Fibroblast of villous mesenchyme (primary cell): ENCODE measurements at regions not wholly inside any gene's neighbourhood (a gene's known extent, or its start where the extent isn't known, plus 50 kb on each side); places are given as distances from the start of the nearest gene placed in this dataset.

Experiments
- DNase-seq: peaks from one replicate; pipeline ENCODE4 v3.0.0-alpha.2; 2010; ENCODE audit warnings: low read depth
- H3K4me3 ChIP-seq: 2 replicates; pipeline ENCODE4 v1.5.1; 2011; ENCODE audit warnings: low read depth, mild to moderate bottlenecking, low read length
- TF ChIP-seq, protein P1 (sequence below): IDR thresholded peaks from 2 replicates; pipeline ENCODE4 v1.5.1; 2012; ENCODE audit warnings: low read depth, mild to moderate bottlenecking, low read length; ENCODE audit not compliant: insufficient read depth

GRCh38 chr13:82740442-82740841 lies 1141.8 kb downstream of the SLITRK1 start:
- TF ChIP-seq, protein P1, sequence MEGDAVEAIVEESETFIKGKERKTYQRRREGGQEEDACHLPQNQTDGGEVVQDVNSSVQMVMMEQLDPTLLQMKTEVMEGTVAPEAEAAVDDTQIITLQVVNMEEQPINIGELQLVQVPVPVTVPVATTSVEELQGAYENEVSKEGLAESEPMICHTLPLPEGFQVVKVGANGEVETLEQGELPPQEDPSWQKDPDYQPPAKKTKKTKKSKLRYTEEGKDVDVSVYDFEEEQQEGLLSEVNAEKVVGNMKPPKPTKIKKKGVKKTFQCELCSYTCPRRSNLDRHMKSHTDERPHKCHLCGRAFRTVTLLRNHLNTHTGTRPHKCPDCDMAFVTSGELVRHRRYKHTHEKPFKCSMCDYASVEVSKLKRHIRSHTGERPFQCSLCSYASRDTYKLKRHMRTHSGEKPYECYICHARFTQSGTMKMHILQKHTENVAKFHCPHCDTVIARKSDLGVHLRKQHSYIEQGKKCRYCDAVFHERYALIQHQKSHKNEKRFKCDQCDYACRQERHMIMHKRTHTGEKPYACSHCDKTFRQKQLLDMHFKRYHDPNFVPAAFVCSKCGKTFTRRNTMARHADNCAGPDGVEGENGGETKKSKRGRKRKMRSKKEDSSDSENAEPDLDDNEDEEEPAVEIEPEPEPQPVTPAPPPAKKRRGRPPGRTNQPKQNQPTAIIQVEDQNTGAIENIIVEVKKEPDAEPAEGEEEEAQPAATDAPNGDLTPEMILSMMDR, result no peak
- H3K4me3 ChIP-seq, result no peak overlapping the region
- DNase-seq, result no peak

- TF ChIP-seq, protein P1, result no peak
- no peak overlapping the region for H3K4me3 ChIP-seq
- no peak for DNase-seq
These were observed 1142.4 kb downstream of the SLITRK1 start for GRCh38 chr13:82739881-82740280.

DNA sequence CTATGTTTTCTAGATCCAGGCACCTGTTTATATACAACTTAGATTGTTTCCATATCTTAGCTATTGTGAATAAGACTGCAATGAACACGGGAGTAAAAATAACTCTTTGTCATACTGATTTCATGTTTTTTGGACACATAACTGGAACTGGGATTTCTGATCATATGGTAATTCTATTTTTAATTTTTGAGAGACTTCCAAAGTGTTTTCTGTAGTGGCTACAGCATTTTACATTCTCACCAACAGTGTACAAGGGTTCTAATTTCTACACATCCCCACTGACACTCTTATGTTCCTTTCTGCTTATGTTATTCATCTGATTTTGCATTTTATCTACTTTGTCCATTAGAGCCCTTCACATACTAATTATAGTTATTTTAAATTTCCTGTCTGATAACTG lies 1152.9 kb downstream of the SLITRK1 start:
- TF ChIP-seq, protein P1, result no peak
- no peak for DNase-seq
- no peak overlapping the region for H3K4me3 ChIP-seq

DNA sequence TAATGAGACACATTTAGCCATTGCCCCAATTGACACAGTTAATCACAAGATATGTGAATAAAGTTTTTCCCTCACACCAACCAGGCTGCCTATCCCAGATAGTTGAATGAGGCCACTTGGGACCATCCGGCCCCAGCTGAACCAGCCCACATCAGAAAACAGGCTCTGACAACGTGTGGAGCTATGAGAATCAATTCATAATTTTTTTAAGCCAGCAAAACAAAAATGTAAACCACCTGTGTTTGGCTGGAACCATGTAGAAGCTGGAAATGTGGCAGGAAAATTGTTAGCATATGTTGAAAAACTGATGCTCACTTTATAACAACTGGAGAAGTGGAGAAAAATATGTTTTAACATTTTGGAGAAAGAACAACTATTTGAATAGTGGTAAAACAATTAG lies 1161.3 kb downstream of the SLITRK1 start:
- TF ChIP-seq, protein P1, result no peak
- no peak for DNase-seq
- H3K4me3 ChIP-seq, result no peak overlapping the region

GRCh38 chr13:82719987-82720386 lies 1162.3 kb downstream of the SLITRK1 start:
- TF ChIP-seq, protein P1, result no peak
- DNase-seq, result no peak
- no peak overlapping the region for H3K4me3 ChIP-seq

- no peak overlapping the region for H3K4me3 ChIP-seq
- no peak for DNase-seq
These were observed 1165.0 kb downstream of the SLITRK1 start for GRCh38 chr13:82717249-82717648.

More at GRCh38 chr13:82717249-82717648, 1165.0 kb downstream of the SLITRK1 start:
- TF ChIP-seq, protein P1, result no peak
